IPS-18a (cell line): ENCODE measurements at regions not wholly inside any gene's neighbourhood (a gene's known extent, or its start where the extent isn't known, plus 50 kb on each side); places are given as distances from the start of the nearest gene placed in this dataset.
A peak's percentile ranks its signal among the peaks of the same experiment; 100 is the strongest.
"Not testable (repeated sequence)": the region's sequence is repeated elsewhere in the genome, so short reads cannot be mapped to it uniquely, and the experiment has no call there.

Experiments used
- H3K27ac ChIP-seq: one replicate; pipeline ENCODE4 v1.5.1; 2013; ENCODE audit warnings: low read length
- H3K27me3 ChIP-seq: one replicate; pipeline ENCODE4 v1.6.1; 2013; ENCODE audit warnings: mild to moderate bottlenecking, low read length; ENCODE audit not compliant: control insufficient read depth, insufficient read depth
- H3K36me3 ChIP-seq: one replicate; pipeline ENCODE4 v1.6.1; 2013; ENCODE audit warnings: low read depth, low read length; ENCODE audit not compliant: control insufficient read depth
- H3K4me1 ChIP-seq: one replicate; pipeline ENCODE4 v1.6.1; 2013; ENCODE audit warnings: low read depth, low read length; ENCODE audit not compliant: control insufficient read depth
- H3K4me3 ChIP-seq: one replicate; pipeline ENCODE4 v1.5.1; 2013; ENCODE audit warnings: low read length
- H3K9ac ChIP-seq: one replicate; pipeline ENCODE4 v1.6.1; 2013; ENCODE audit warnings: mild to moderate bottlenecking, low read length, moderate library complexity
- H3K9me3 ChIP-seq: one replicate; pipeline ENCODE4 v1.6.1; 2013; ENCODE audit warnings: low read depth, low read length; ENCODE audit not compliant: control insufficient read depth

GRCh38 chr4:134935320-134935719, 733.7 kb upstream of the PABPC4L start:
- peaks cover 7% of the 10 kb centered on the region for H3K4me1 ChIP-seq
- no peaks in the 10 kb centered on the region for H3K36me3 ChIP-seq
- H3K4me3 ChIP-seq = no peak overlapping the region
- H3K9ac ChIP-seq = no peak overlapping the region
- H3K27ac ChIP-seq = no peak overlapping the region
- H3K9me3 ChIP-seq = no peaks in the 10 kb centered on the region
- H3K27me3 ChIP-seq = no peaks in the 10 kb centered on the region

DNA sequence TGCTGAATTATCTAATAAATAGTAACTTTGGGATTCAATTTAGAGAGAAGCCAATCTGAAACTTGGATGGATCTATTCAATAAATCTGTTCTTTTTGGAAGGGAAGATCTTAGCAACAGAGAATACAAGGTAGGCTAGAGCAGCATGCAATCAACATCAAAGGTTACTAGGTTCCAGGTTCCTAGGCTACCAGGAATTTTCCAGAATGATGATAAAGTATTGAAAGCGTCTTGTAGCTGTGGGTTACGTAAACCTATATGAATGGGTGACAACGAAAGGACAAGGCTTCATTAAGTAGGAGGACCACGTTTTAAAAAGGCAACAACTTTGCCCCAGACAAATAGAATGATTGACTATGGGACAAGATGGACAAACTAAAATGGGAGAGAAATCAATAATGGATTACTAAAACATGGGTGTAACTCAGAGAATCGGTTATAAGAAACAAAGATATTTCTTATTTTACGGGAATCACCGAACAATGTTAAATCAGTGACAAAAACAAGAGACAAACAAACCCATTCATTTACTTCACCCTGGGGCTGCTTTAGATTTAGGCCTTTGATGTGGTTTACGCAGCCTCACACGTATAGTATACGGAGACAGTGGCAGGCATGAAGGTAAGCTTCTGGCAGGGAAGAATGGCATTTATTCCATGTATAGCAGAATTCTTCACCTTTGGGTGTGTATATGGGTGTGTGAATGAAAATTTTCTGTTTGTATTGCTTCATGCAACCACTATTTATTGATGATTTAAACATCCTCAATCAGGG, 732.6 kb upstream of the PABPC4L start:
- H3K9ac ChIP-seq = no peak overlapping the region
- H3K4me3 ChIP-seq = no peak overlapping the region
- no peak overlapping the region for H3K27ac ChIP-seq
- no peaks in the 10 kb centered on the region for H3K36me3 ChIP-seq
- no peaks in the 10 kb centered on the region for H3K27me3 ChIP-seq
- H3K9me3 ChIP-seq = no peaks in the 10 kb centered on the region
- H3K4me1 ChIP-seq = peaks cover 7% of the 10 kb centered on the region

- Histone ChIP-seq H3K27me3 (no peaks in the 10 kb centered on the region), H3K27ac (no peak overlapping the region), H3K4me3 (no peak overlapping the region), H3K4me1 (peaks cover 23% of the 10 kb centered on the region), H3K9me3 (no peaks in the 10 kb centered on the region), H3K9ac (no peak overlapping the region), H3K36me3 (no peaks in the 10 kb centered on the region)
Observed at GRCh38 chr4:134915355-134915754, 713.8 kb upstream of the PABPC4L start.

DNA sequence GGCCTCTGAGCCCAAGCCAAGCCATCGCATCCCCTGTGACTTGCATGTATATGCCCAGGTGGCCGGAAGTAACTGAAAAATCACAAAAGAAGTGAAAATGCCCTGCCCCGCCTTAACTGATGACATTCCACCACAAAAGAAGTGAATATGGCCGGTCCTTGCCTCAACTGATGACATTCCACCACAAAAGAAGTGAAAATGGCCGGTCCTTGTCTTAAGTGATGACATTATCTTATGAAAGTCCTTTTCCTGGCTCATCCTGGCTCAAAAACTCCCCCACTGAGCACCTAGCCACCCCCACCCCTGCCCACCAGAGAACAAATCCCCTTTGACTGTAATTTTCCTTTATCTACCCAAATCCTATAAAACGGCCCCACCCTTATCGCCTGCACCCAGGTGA, 712.7 kb upstream of the PABPC4L start:
- peaks cover 34% of the 10 kb centered on the region for H3K4me1 ChIP-seq
- H3K9ac ChIP-seq, H3K36me3 ChIP-seq, H3K4me3 ChIP-seq, H3K27ac ChIP-seq, H3K9me3 ChIP-seq, H3K27me3 ChIP-seq: not testable (repeated sequence)

GRCh38 chr4:134911941-134912340, 710.4 kb upstream of the PABPC4L start:
- peak overlapping the region; percentile 16 for H3K9ac ChIP-seq
- no peaks in the 10 kb centered on the region for H3K27me3 ChIP-seq
- H3K36me3 ChIP-seq = no peaks in the 10 kb centered on the region
- peak overlapping the region; percentile 36 for H3K4me3 ChIP-seq
- H3K4me1 ChIP-seq = peaks cover 34% of the 10 kb centered on the region
- H3K27ac ChIP-seq = peak overlapping the region; percentile 49
- H3K9me3 ChIP-seq = no peaks in the 10 kb centered on the region

- Histone ChIP-seq H3K9ac (no peak overlapping the region), H3K9me3 (no peaks in the 10 kb centered on the region), H3K4me3 (no peak overlapping the region), H3K36me3 (no peaks in the 10 kb centered on the region), H3K4me1 (peaks cover 28% of the 10 kb centered on the region), H3K27ac (no peak overlapping the region), H3K27me3 (no peaks in the 10 kb centered on the region)
Observed at GRCh38 chr4:134906404-134907023, 704.9 kb upstream of the PABPC4L start.

DNA sequence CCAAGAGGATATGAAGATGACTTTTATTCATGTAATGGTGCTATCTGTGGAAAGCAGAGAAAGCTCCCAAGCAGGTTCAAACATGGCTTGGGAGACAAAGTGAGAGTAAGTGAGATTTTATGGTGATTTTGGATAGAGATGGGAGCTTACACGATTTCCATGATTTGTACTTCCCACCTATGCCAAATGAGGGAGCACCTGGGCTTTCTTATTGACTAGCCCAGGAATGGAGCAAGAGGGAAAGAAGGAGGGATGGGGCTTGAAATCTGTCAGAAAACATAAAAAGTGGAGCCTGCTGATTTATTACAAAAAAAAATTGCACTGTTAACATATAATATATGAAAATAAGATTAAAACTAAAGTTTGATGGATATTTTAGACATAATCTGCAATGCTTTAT, 703.5 kb upstream of the PABPC4L start:
- Histone ChIP-seq H3K4me1 (peaks cover 13% of the 10 kb centered on the region), H3K27me3 (no peaks in the 10 kb centered on the region), H3K27ac (no peak overlapping the region), H3K9ac (no peak overlapping the region), H3K9me3 (no peaks in the 10 kb centered on the region), H3K36me3 (no peaks in the 10 kb centered on the region), H3K4me3 (no peak overlapping the region)

DNA sequence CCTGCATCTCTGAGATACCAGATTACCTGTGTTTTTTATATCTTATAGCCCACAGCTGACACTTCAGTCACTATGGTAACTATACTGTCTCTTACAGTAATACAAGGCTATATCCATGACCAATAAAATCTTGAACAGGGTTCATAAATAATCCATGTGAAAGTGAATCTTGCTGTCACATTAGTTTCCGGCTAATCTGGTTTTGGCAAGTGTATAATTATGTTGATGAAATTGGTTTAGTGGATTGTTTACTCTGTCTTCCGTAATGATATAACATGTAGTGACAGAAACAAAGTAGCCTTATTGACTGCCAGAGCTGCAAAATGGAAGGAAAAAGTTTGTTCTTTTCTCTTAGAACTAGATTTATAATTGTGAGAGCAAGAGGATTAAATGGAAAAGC, 686.6 kb upstream of the PABPC4L start:
- H3K4me3 ChIP-seq = no peak overlapping the region
- H3K9ac ChIP-seq = no peak overlapping the region
- no peaks in the 10 kb centered on the region for H3K4me1 ChIP-seq
- no peaks in the 10 kb centered on the region for H3K36me3 ChIP-seq
- H3K9me3 ChIP-seq = no peaks in the 10 kb centered on the region
- no peak overlapping the region for H3K27ac ChIP-seq
- H3K27me3 ChIP-seq = no peaks in the 10 kb centered on the region

GRCh38 chr4:134885436-134885835, 683.8 kb upstream of the PABPC4L start:
- Histone ChIP-seq H3K4me3 (no peak overlapping the region), H3K9me3 (no peaks in the 10 kb centered on the region), H3K27me3 (no peaks in the 10 kb centered on the region), H3K36me3 (no peaks in the 10 kb centered on the region), H3K4me1 (no peaks in the 10 kb centered on the region), H3K27ac (no peak overlapping the region), H3K9ac (no peak overlapping the region)

DNA sequence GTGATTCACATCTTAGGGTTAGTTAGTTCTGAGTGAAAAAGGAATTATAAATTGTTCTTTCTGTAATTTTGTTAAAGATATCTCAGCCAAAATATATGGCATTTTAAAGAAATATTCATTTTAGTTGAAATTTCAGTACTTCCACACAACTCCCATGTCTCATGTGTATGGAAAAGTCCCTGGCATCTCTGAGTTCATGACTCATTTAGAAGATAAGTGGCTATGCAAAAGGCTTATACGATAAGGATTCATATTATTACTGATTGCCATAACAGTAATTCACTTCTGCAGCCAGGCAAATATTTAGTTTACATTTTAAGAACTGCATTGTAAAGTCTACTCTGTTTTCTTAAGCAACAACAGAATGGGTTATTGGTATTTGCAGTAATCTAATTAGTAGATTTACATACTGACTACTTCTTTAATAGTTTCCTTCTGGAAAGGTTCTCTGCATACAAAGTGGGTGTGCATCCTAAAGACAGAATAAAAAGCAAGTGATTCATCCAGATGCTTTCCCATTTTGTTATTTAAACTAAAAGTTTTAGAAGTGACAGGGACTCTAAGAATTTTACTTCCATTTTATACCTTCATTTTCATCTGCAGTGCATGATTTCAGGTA, 682.4 kb upstream of the PABPC4L start:
- no peaks in the 10 kb centered on the region for H3K27me3 ChIP-seq
- H3K27ac ChIP-seq = no peak overlapping the region
- no peaks in the 10 kb centered on the region for H3K4me1 ChIP-seq
- no peaks in the 10 kb centered on the region for H3K9me3 ChIP-seq
- H3K36me3 ChIP-seq = no peaks in the 10 kb centered on the region
- H3K4me3 ChIP-seq = no peak overlapping the region
- H3K9ac ChIP-seq = no peak overlapping the region

DNA sequence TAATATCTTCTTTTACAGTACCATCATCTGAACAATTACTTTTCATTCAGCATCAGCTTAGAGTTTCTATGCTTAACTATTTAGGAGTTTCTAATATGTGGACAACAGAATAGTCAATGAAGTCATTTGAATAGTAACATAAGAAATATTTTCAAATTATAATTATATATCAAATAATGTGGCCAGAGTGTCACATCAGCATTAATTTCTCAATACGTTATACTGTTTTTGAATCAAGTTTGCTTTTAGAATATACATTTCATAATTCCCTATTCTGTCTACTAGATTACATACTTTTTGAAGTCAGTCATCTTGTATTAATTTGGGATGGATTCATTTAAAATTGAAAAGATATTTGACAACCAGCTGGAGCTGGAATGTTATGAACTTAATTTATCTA, 677.4 kb upstream of the PABPC4L start:
- Histone ChIP-seq H3K27ac (no peak overlapping the region), H3K9me3 (peaks cover 3% of the 10 kb centered on the region), H3K4me3 (no peak overlapping the region), H3K9ac (no peak overlapping the region), H3K27me3 (no peaks in the 10 kb centered on the region), H3K4me1 (no peaks in the 10 kb centered on the region), H3K36me3 (no peaks in the 10 kb centered on the region)

- no peaks in the 10 kb centered on the region for H3K27me3 ChIP-seq
- no peaks in the 10 kb centered on the region for H3K9me3 ChIP-seq
- H3K4me1 ChIP-seq = no peaks in the 10 kb centered on the region
- H3K4me3 ChIP-seq = no peak overlapping the region
- H3K9ac ChIP-seq = no peak overlapping the region
- H3K27ac ChIP-seq = no peak overlapping the region
- no peaks in the 10 kb centered on the region for H3K36me3 ChIP-seq
Observed at GRCh38 chr4:134867027-134867426, 665.4 kb upstream of the PABPC4L start.
